ENCODE measurements at regions not wholly inside any gene's neighbourhood (a gene's known extent, or its start where the extent isn't known, plus 50 kb on each side); places are given as distances from the start of the nearest gene placed in this dataset.

- DNase-seq (ENCODE audit: low read depth, low spot score), result no peak
- no peak overlapping the region for H3K27ac ChIP-seq
- no peak overlapping the region for H3K9ac ChIP-seq (ENCODE audit: insufficient read length)
- H3K36me3 ChIP-seq (ENCODE audit: insufficient read depth, low read length), result no peaks in the 10 kb centered on the region
- H3K9me3 ChIP-seq (ENCODE audit: low read depth, low read length), result no peaks in the 10 kb centered on the region
- no peak overlapping the region for H3K4me3 ChIP-seq
- TF ChIP-seq EZH2 (IDR thresholded peaks at IDR 0.05), result no peak
- no peak for TF ChIP-seq FOXP2 (optimal IDR thresholded peaks at IDR 0.05; ENCODE audit: control extremely low read depth, extremely low read length, insufficient read depth)
- no peak for TF ChIP-seq POLR2AphosphoS5 (IDR thresholded peaks at IDR 0.05; ENCODE audit: borderline replicate concordance, low read depth, low read length)
These were observed 827.1 kb downstream of the TBC1D22A start for GRCh38 chr22:47589271-47590250.

- H3K27ac ChIP-seq, result no peak overlapping the region
- DNase-seq (ENCODE audit: low read depth, low spot score), result no peak
- no peak for TF ChIP-seq EZH2 (IDR thresholded peaks at IDR 0.05)
- TF ChIP-seq POLR2AphosphoS5 (IDR thresholded peaks at IDR 0.05; ENCODE audit: borderline replicate concordance, low read depth, low read length), result no peak
- no peak for TF ChIP-seq FOXP2 (optimal IDR thresholded peaks at IDR 0.05; ENCODE audit: control extremely low read depth, extremely low read length, insufficient read depth)
- H3K9ac ChIP-seq (ENCODE audit: insufficient read length), result no peak overlapping the region
- no peak overlapping the region for H3K4me3 ChIP-seq
- no peaks in the 10 kb centered on the region; the same call in 1 of the 2 replicates for H3K9me3 ChIP-seq (ENCODE audit: low read depth, low read length)
- H3K36me3 ChIP-seq (ENCODE audit: insufficient read depth, low read length), result no peaks in the 10 kb centered on the region
These were observed 826.1 kb downstream of the TBC1D22A start for GRCh38 chr22:47588578-47588960.

DNA sequence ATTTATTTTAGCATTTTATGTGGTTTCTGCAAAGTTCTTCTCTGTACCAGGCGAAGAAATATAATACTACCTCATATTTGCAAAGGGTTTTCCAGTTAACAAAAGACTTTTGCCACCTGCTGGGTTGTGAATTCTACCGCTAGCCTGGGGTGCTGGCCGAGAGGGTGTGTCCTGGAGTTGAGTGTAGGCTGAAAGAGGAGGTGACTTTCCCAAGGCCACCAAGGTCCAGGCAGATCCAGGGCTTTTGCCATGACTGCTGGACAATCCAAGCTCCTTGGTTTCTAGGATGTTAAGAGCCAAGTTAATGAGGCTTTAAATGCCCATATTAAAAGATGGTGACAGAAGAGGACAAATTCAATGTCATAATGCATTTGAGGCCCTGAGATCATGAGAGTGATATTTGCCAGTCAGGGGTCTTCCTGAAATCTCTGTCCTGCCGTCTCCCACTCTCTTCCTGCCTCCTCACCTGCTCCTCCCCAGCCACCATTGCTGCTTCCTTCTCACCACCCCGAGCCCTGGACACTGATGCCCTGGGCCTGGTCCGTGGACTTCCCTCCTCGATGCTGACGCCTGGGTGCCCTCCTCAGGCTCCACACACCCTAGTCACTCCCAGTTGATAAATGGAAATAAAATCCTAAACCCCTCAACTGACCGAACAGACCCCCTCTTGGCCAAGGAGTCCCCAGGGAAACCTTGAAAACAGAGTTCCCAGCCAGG lies 825.6 kb downstream of the TBC1D22A start:
- TF ChIP-seq POLR2AphosphoS5 (IDR thresholded peaks at IDR 0.05; ENCODE audit: borderline replicate concordance, low read depth, low read length) (no peak), EZH2 (IDR thresholded peaks at IDR 0.05) (no peak), FOXP2 (optimal IDR thresholded peaks at IDR 0.05; ENCODE audit: control extremely low read depth, extremely low read length, insufficient read depth) (no peak)
- no peaks in the 10 kb centered on the region for H3K36me3 ChIP-seq (ENCODE audit: insufficient read depth, low read length)
- no peaks in the 10 kb centered on the region; the same call in 1 of the 2 replicates for H3K9me3 ChIP-seq (ENCODE audit: low read depth, low read length)
- DNase-seq (ENCODE audit: low read depth, low spot score), result no peak
- no peak overlapping the region for H3K27ac ChIP-seq
- no peak overlapping the region for H3K9ac ChIP-seq (ENCODE audit: insufficient read length)
- H3K4me3 ChIP-seq, result no peak overlapping the region

- Histone ChIP-seq H3K4me3 (no peak overlapping the region), H3K9ac (ENCODE audit: insufficient read length) (no peak overlapping the region), H3K27ac (no peak overlapping the region), H3K9me3 (ENCODE audit: low read depth, low read length) (no peaks in the 10 kb centered on the region; the same call in 1 of the 2 replicates), H3K36me3 (ENCODE audit: insufficient read depth, low read length) (no peaks in the 10 kb centered on the region)
- DNase-seq (ENCODE audit: low read depth, low spot score), result no peak
- TF ChIP-seq FOXP2 (optimal IDR thresholded peaks at IDR 0.05; ENCODE audit: control extremely low read depth, extremely low read length, insufficient read depth) (no peak), POLR2AphosphoS5 (IDR thresholded peaks at IDR 0.05; ENCODE audit: borderline replicate concordance, low read depth, low read length) (no peak)
These were observed 824.9 kb downstream of the TBC1D22A start for GRCh38 chr22:47587361-47587760.

DNA sequence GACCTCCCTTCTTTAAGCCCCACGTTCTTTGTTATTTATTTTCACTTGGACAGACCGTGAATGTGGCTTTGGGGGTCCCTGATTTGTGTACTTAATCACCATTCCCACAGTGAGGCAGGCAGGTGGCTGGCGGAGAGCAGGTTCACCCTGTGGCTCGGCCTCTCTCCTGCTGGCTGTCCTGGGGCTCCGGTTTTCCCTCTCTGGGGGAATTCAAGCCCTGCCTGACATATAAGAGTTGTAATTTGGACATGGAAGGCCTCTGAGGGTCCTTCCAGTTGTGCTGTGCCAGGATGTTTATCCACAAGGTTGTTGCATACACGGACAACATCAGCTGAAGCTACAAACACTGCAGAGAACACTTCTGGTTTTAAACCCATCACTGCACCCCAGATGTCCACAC lies 824.5 kb downstream of the TBC1D22A start:
- Histone ChIP-seq H3K9ac (ENCODE audit: insufficient read length) (no peak overlapping the region), H3K27ac (no peak overlapping the region), H3K4me3 (no peak overlapping the region), H3K9me3 (ENCODE audit: low read depth, low read length) (no peaks in the 10 kb centered on the region; the same call in 1 of the 2 replicates), H3K36me3 (ENCODE audit: insufficient read depth, low read length) (no peaks in the 10 kb centered on the region)
- TF ChIP-seq POLR2AphosphoS5 (IDR thresholded peaks at IDR 0.05; ENCODE audit: borderline replicate concordance, low read depth, low read length) (no peak), EZH2 (IDR thresholded peaks at IDR 0.05) (no peak), FOXP2 (optimal IDR thresholded peaks at IDR 0.05; ENCODE audit: control extremely low read depth, extremely low read length, insufficient read depth) (no peak)
- no peak for DNase-seq (ENCODE audit: low read depth, low spot score)

DNA sequence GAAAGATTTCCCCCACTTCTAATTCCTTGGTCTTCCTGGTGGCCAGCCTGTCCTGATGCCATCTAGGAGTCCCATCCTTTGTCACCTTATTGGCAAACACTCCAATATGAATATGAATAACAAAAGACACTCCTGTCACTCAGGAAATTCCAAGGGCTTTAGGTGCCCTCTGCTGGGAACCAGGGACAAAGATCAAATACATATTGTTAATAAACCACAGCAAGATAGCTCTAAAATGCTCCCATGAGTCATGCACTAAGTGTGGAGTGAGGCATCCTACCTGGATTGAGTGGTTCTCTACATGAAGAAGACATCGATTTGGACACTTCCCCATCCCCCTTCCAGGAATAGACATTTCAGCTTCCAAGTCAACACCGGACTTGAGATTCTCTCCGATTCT lies 823.6 kb downstream of the TBC1D22A start:
- Histone ChIP-seq H3K27ac (no peak overlapping the region), H3K9me3 (ENCODE audit: low read depth, low read length) (peaks cover 3% of the 10 kb centered on the region; the same call in 1 of the 2 replicates), H3K9ac (ENCODE audit: insufficient read length) (no peak overlapping the region), H3K36me3 (ENCODE audit: insufficient read depth, low read length) (no peaks in the 10 kb centered on the region), H3K4me3 (no peak overlapping the region)
- TF ChIP-seq POLR2AphosphoS5 (IDR thresholded peaks at IDR 0.05; ENCODE audit: borderline replicate concordance, low read depth, low read length) (no peak), EZH2 (IDR thresholded peaks at IDR 0.05) (no peak), FOXP2 (optimal IDR thresholded peaks at IDR 0.05; ENCODE audit: control extremely low read depth, extremely low read length, insufficient read depth) (no peak)
- no peak for DNase-seq (ENCODE audit: low read depth, low spot score)

DNA sequence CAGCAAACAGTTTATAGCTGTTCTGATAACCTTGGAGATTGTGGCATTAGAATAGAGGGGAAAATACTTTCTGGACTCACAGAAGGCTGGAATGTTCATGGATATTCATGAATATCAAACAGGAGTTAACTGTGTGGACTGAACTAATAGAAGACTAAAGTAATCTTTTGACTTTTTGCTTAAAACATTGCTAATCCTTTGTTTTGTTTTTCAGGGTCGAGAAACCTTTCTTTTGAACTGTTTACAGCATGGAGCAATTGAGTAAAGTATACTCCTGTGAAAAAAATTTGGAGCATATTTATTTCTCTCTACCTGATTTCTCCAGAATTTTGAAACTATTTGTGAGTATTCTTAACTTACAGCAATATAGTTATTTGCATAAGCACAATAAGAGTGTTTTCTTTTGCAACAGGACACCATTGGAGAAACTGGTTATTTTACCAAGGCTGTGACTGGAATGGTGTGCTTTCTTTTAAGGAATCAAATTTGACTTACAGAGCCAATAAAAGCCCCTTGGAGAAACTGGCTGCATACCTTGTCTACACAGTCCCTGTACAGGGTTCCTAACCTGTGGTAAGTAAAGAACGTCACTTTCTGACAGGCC lies 821.6 kb downstream of the TBC1D22A start:
- no peaks in the 10 kb centered on the region for H3K36me3 ChIP-seq (ENCODE audit: insufficient read depth, low read length)
- no peak for DNase-seq (ENCODE audit: low read depth, low spot score)
- no peak overlapping the region for H3K27ac ChIP-seq
- no peak for TF ChIP-seq POLR2AphosphoS5 (IDR thresholded peaks at IDR 0.05; ENCODE audit: borderline replicate concordance, low read depth, low read length)
- TF ChIP-seq EZH2 (IDR thresholded peaks at IDR 0.05), result no peak
- no peak for TF ChIP-seq FOXP2 (optimal IDR thresholded peaks at IDR 0.05; ENCODE audit: control extremely low read depth, extremely low read length, insufficient read depth)
- no peak overlapping the region for H3K4me3 ChIP-seq
- no peak overlapping the region for H3K9ac ChIP-seq (ENCODE audit: insufficient read length)
- peaks cover 3% of the 10 kb centered on the region; the same call in 1 of the 2 replicates for H3K9me3 ChIP-seq (ENCODE audit: low read depth, low read length)

- no peak for DNase-seq (ENCODE audit: low read depth, low spot score)
- Histone ChIP-seq H3K4me3 (no peak overlapping the region), H3K9ac (ENCODE audit: insufficient read length) (no peak overlapping the region), H3K9me3 (ENCODE audit: low read depth, low read length) (peaks cover 3% of the 10 kb centered on the region; the same call in 1 of the 2 replicates), H3K27ac (no peak overlapping the region), H3K36me3 (ENCODE audit: insufficient read depth, low read length) (no peaks in the 10 kb centered on the region)
- TF ChIP-seq EZH2 (IDR thresholded peaks at IDR 0.05) (no peak), POLR2AphosphoS5 (IDR thresholded peaks at IDR 0.05; ENCODE audit: borderline replicate concordance, low read depth, low read length) (no peak), FOXP2 (optimal IDR thresholded peaks at IDR 0.05; ENCODE audit: control extremely low read depth, extremely low read length, insufficient read depth) (no peak)
These were observed 819.6 kb downstream of the TBC1D22A start for GRCh38 chr22:47582067-47582466.
